Tibial nerve (tissue), 4 donors: ENCODE measurements at regions not wholly inside any gene's neighbourhood (a gene's known extent, or its start where the extent isn't known, plus 50 kb on each side); places are given as distances from the start of the nearest gene placed in this dataset.

Source experiments
- CTCF ChIP-seq, 5 experiments: fragments of 200-600 bp in 3 of 5; fragments of 450-650 bp in 2 of 5; sonication (generic) in 3 of 5; IDR thresholded peaks; one replicate each; pipeline ENCODE4 v1.5.1; 2016 to 2019; ENCODE audit warnings: antibody characterized with exemption in 5 of 5, mild to moderate bottlenecking in 3 of 5, moderate library complexity in 2 of 5
- EP300 ChIP-seq, 2 donors: sonication (generic); formaldehyde crosslinking; IDR thresholded peaks; one replicate each; pipeline ENCODE4 v1.6.1; 2017; ENCODE audit warnings: antibody characterized with exemption in 2 of 2, mild to moderate bottlenecking in 1 of 2
- POLR2A ChIP-seq, 2 donors: fragments of 450-650 bp; IDR thresholded peaks; one replicate each; pipeline ENCODE4 v1.6.1; 2017; ENCODE audit warnings: antibody characterized with exemption in 2 of 2, mild to moderate bottlenecking in 2 of 2, moderate library complexity in 2 of 2

- TF ChIP-seq CTCF (IDR thresholded peaks at IDR 0.05) (no peak), POLR2A (IDR thresholded peaks at IDR 0.05) (no peak), EP300 (IDR thresholded peaks at IDR 0.05) (no peak)
Measured at GRCh38 chr15:39414201-39414600, 166.7 kb upstream of the THBS1 start.
